Gastroesophageal sphincter (tissue), 4 donors: ENCODE measurements at regions not wholly inside any gene's neighbourhood (a gene's known extent, or its start where the extent isn't known, plus 50 kb on each side); places are given as distances from the start of the nearest gene placed in this dataset.

Experiments
- ATAC-seq: fragments of 150-250 bp; one replicate; pipeline ENCODE4 v1.9.1; 2016; ENCODE audit warnings: mild to moderate bottlenecking, moderate library complexity
- H3K27ac ChIP-seq, 4 donors: fragments of 200-600 bp; sonication (generic) in 3 of 4; 1 replicate in 3 of 4; 2 replicates in 1 of 4; pipeline ENCODE4 v1.5.1; 2016 to 2019
- H3K27me3 ChIP-seq: fragments of 200-600 bp; sonication (generic); one replicate; pipeline ENCODE4 v1.5.1; 2019
- H3K36me3 ChIP-seq, 2 donors: fragments of 200-600 bp; sonication (generic); one replicate each; pipeline ENCODE4 v1.5.1; 2019; ENCODE audit warnings: control low read depth in 1 of 2
- H3K4me1 ChIP-seq, 3 donors: fragments of 200-600 bp; sonication (generic); 1 replicate in 2 of 3; 2 replicates in 1 of 3; pipeline ENCODE4 v1.5.1; 2016 to 2019; ENCODE audit warnings: control low read depth in 2 of 3
- H3K4me3 ChIP-seq, 2 donors: fragments of 200-600 bp; sonication (generic); one replicate each; pipeline ENCODE4 v1.5.1; 2019; ENCODE audit warnings: mild to moderate bottlenecking in 1 of 2, moderate library complexity in 1 of 2
- H3K9me3 ChIP-seq, 3 donors: fragments of 200-600 bp; sonication (generic); one replicate each; pipeline ENCODE4 v1.5.1; 2017 to 2019; ENCODE audit warnings: control low read depth in 2 of 3
- EP300 ChIP-seq: sonication (generic); formaldehyde crosslinking; IDR thresholded peaks from one replicate; pipeline ENCODE4 v1.6.1; 2017; ENCODE audit warnings: antibody characterized with exemption, mild to moderate bottlenecking
- POLR2A ChIP-seq, 2 donors: fragments of 450-650 bp; IDR thresholded peaks; one replicate each; pipeline ENCODE4 v1.6.1; 2017; ENCODE audit warnings: antibody characterized with exemption in 2 of 2, mild to moderate bottlenecking in 2 of 2, moderate library complexity in 1 of 2
- POLR2AphosphoS5 ChIP-seq: sonication (generic); formaldehyde crosslinking; IDR thresholded peaks from one replicate; pipeline ENCODE4 v1.6.1; 2017; ENCODE audit warnings: antibody characterized with exemption
- WGBS, 2 donors: methylation state at CpG; one replicate each; pipeline ENCODE4 v1.1.5; 2018; ENCODE audit warnings: low coverage in 1 of 2; 5-methylcytosine and 5-hydroxymethylcytosine counted together
- TF ChIP-seq, protein P1 (sequence below), 4 experiments: fragments of 200-600 bp in 2 of 4; fragments of 450-650 bp in 2 of 4; sonication (generic) in 1 of 4; IDR thresholded peaks; one replicate each; pipeline ENCODE4 v1.5.1; 2017 to 2019; ENCODE audit warnings: antibody characterized with exemption in 4 of 4, mild to moderate bottlenecking in 2 of 4, moderate library complexity in 2 of 4

DNA sequence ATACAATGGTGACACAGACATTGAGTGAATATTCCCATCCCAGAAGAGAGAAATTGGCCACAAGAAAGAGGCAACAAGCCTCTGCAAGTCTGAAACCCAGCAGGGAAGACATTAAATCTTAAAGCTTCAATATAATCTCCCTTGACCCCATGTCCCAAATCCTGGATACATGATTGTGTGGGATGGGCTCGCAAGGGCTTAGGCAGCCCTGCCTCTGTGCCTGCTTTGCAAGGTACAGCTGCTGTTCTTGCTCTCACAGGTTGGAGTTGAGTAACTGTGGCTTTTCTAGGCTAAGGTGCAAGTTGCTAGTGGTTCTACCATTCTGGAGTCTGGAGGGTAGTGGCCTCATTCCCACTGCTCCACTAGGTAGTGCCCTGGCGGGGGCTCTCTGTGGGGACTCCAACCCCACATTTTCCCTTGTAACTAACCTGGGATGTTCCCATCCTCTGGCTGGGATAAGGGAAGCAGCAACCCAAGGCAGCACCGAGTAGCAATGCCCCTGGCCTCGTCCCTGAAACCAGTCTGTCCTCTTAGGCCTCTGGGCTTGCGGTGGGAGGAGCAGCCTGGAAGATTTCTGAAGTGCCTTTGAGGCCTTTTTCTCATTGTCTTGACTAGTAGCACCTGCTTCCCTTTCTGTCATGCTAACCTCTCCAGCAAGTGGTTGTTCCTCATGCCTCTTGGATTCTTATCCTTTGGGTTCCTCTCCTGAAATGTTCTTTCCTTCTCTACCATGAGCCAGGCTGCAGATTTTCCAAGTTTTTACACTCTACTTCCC, 90.0 kb downstream of the FAM174B start:
- Histone ChIP-seq H3K36me3 (no peaks in the 10 kb centered on the region), H3K9me3 (no peaks in the 10 kb centered on the region), H3K27ac (no peak overlapping the region), H3K4me1 (no peaks in the 10 kb centered on the region), H3K27me3 (no peaks in the 10 kb centered on the region), H3K4me3 (no peak overlapping the region)
- TF ChIP-seq POLR2A (IDR thresholded peaks at IDR 0.05) (no peak), EP300 (no peak), POLR2AphosphoS5 (no peak)
- TF ChIP-seq, protein P1, sequence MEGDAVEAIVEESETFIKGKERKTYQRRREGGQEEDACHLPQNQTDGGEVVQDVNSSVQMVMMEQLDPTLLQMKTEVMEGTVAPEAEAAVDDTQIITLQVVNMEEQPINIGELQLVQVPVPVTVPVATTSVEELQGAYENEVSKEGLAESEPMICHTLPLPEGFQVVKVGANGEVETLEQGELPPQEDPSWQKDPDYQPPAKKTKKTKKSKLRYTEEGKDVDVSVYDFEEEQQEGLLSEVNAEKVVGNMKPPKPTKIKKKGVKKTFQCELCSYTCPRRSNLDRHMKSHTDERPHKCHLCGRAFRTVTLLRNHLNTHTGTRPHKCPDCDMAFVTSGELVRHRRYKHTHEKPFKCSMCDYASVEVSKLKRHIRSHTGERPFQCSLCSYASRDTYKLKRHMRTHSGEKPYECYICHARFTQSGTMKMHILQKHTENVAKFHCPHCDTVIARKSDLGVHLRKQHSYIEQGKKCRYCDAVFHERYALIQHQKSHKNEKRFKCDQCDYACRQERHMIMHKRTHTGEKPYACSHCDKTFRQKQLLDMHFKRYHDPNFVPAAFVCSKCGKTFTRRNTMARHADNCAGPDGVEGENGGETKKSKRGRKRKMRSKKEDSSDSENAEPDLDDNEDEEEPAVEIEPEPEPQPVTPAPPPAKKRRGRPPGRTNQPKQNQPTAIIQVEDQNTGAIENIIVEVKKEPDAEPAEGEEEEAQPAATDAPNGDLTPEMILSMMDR (IDR thresholded peaks at IDR 0.05): no peak
- WGBS, 2 donors: 79% methylated on average over 2 of the region's 5 CpGs; no CpG with 5 or more reads in 1 of the 2 donors
- ATAC-seq: no peak

DNA sequence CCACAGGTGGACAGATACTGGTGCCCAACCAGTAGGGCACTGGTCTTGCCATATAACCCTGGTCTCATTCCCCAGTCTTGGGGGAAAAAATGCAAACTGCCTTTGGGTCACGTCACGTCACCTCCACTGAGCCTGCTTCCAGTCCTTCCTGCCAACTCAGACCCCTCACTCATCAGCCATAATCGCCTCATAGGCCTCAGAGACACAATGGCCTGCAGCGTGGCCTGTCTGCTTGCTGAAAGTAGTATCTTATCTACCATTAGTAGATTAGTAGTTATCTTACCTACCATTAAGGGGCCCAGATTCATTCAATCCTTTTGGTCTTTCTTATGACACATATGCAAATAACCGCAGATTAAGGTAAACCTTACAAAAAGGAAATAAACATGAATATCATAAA, 93.8 kb downstream of the FAM174B start:
- ATAC-seq: no peak
- 100% methylated on average over 1 to 3 of the region's 5 CpGs for WGBS, 2 donors
- H3K4me3 ChIP-seq: no peak overlapping the region
- H3K36me3 ChIP-seq: no peaks in the 10 kb centered on the region
- H3K4me1 ChIP-seq: no peaks in the 10 kb centered on the region
- no peaks in the 10 kb centered on the region for H3K9me3 ChIP-seq
- H3K27me3 ChIP-seq: no peaks in the 10 kb centered on the region
- TF ChIP-seq POLR2AphosphoS5: no peak
- TF ChIP-seq POLR2A (IDR thresholded peaks at IDR 0.05): no peak
- TF ChIP-seq EP300: no peak
- TF ChIP-seq, protein P1 (IDR thresholded peaks at IDR 0.05): no peak
- H3K27ac ChIP-seq: no peak overlapping the region

DNA sequence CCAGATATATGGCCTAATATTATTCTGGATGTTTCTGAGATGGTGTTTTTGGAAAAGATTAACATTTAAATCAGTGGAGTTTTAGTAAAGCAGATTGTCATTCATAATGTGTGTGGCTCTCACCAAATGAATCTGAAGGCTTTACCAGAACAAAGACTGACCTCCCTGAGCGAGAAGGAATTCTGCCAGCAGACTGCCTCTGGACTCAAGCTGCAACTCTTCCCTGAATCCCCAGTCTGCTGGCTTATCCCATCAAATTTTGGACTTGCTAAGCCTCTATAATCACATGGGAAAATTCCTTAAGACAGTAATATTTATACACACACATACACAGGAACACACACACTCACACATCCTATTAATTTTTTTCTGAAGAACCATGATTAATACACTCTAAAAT, 102.3 kb downstream of the FAM174B start:
- ATAC-seq: no peak
- WGBS, 2 donors: 83 to 100% methylated on average over 1 of the region's 1 CpG
- H3K27me3 ChIP-seq: no peaks in the 10 kb centered on the region
- no peaks in the 10 kb centered on the region for H3K4me1 ChIP-seq
- H3K36me3 ChIP-seq: no peaks in the 10 kb centered on the region
- H3K4me3 ChIP-seq: no peak overlapping the region
- no peak overlapping the region for H3K27ac ChIP-seq
- TF ChIP-seq EP300 (no peak), POLR2A (IDR thresholded peaks at IDR 0.05) (no peak), POLR2AphosphoS5 (no peak)
- TF ChIP-seq, protein P1 (IDR thresholded peaks at IDR 0.05): no peak
- no peaks in the 10 kb centered on the region for H3K9me3 ChIP-seq

DNA sequence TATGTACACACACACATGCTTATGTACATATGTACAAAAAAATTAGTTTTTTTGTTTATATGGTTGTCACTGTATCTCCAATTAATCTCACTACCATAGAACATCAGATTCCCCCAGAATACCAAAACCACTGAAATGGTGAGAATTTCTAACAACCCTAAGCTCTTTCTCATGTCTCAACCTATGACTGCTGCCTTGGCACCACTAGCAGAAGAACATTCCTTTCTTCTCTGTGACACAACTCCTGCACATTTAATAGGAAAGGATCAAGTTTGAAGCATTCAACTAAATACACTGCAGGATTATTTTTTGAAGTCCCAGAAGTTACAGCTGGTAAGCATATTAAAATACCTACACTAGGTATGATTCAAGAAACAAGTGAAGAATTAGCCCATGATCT, 109.6 kb downstream of the FAM174B start:
- H3K4me1 ChIP-seq: no peaks in the 10 kb centered on the region
- no peaks in the 10 kb centered on the region for H3K36me3 ChIP-seq
- no peak for ATAC-seq
- no peaks in the 10 kb centered on the region for H3K27me3 ChIP-seq
- TF ChIP-seq POLR2AphosphoS5 (no peak), EP300 (no peak), POLR2A (IDR thresholded peaks at IDR 0.05) (no peak)
- TF ChIP-seq, protein P1 (IDR thresholded peaks at IDR 0.05): no peak
- no peak overlapping the region for H3K27ac ChIP-seq
- H3K4me3 ChIP-seq: no peak overlapping the region
- H3K9me3 ChIP-seq: no peaks in the 10 kb centered on the region
